Activated CD4-positive, alpha-beta memory T cell treated with anti-CD3 and anti-CD28 coated beads for 36 hours (primary cell): ENCODE measurements at regions not wholly inside any gene's neighbourhood (a gene's known extent, or its start where the extent isn't known, plus 50 kb on each side); places are given as distances from the start of the nearest gene placed in this dataset.

ENCODE experiments used
- CTCF ChIA-PET: fragments of 350-600 bp; sonication (Branson Sonifier 250); formaldehyde crosslinking; loops from one replicate; lab custom pipeline; 2021; ENCODE audit warnings: antibody characterized with exemption, inconsistent platforms; lab: Charles Lee
- POLR2A ChIA-PET: fragments of 350-600 bp; sonication (Branson Sonifier 250); formaldehyde crosslinking; loops from one replicate; lab custom pipeline; 2021; ENCODE audit warnings: antibody characterized with exemption; lab: Charles Lee
- DNase-seq: peaks from one replicate; pipeline ENCODE4 v3.0.0-alpha.2; 2020
- H3K27ac Mint-ChIP-seq: one replicate; pipeline ENCODE4 v1.8.0; 2021; ENCODE audit warnings: mixed read lengths
- H3K27me3 Mint-ChIP-seq: one replicate; pipeline ENCODE4 v1.8.0; 2021; ENCODE audit warnings: mixed read lengths
- H3K36me3 Mint-ChIP-seq: one replicate; pipeline ENCODE4 v1.8.0; 2021; ENCODE audit warnings: mixed read lengths
- H3K4me1 Mint-ChIP-seq: one replicate; pipeline ENCODE4 v1.8.0; 2021; ENCODE audit warnings: low read depth, mixed read lengths
- H3K4me3 Mint-ChIP-seq: one replicate; pipeline ENCODE4 v1.8.0; 2021; ENCODE audit warnings: mild to moderate bottlenecking, mixed read lengths
- H3K9me3 Mint-ChIP-seq: one replicate; pipeline ENCODE4 v1.8.0; 2021; ENCODE audit warnings: mixed read lengths
- intact Hi-C: fragments of 100-400 bp; cut with micrococcal nuclease; formaldehyde crosslinking; loops from one replicate; pipeline ENCODE4 v1.15.1; 2023

- CTCF ChIA-PET: interaction anchor here (1.0 kb wide), 1 partner anchor 151 kb away, joined by 5 read pairs; no protein-coding TSS in a partner anchor
- DNase-seq: no peak
- Mint-ChIP-seq H3K27ac (no peak overlapping the region), H3K4me3 (no peak overlapping the region), H3K36me3 (no peaks in the 10 kb centered on the region), H3K9me3 (no peaks in the 10 kb centered on the region), H3K27me3 (peaks cover 4% of the 10 kb centered on the region), H3K4me1 (no peaks in the 10 kb centered on the region)
- intact Hi-C loops: no loop called here
- POLR2A ChIA-PET: no interaction called here
Measured at GRCh38 chr5:66459728-66460127, 136.5 kb upstream of the MAST4 start.

- DNase-seq: no peak
- peaks cover 1% of the 10 kb centered on the region for H3K36me3 Mint-ChIP-seq
- peaks cover 2% of the 10 kb centered on the region for H3K27me3 Mint-ChIP-seq
- no peaks in the 10 kb centered on the region for H3K4me1 Mint-ChIP-seq
- peaks cover 10% of the 10 kb centered on the region for H3K9me3 Mint-ChIP-seq
- CTCF ChIA-PET: no interaction called here
- POLR2A ChIA-PET: no interaction called here
- H3K4me3 Mint-ChIP-seq: no peak overlapping the region
- intact Hi-C loops: no loop called here
- no peak overlapping the region for H3K27ac Mint-ChIP-seq
Measured at GRCh38 chr5:66467564-66467963, 128.6 kb upstream of the MAST4 start.

GRCh38 chr5:66469684-66470083 is 126.5 kb upstream of the MAST4 start:
- intact Hi-C loops: no loop called here
- no peak for DNase-seq
- ChIA-PET CTCF (interaction anchor here (1.3 kb wide), 1 partner anchor 163 kb away, joined by 3 read pairs; no protein-coding TSS in a partner anchor), POLR2A (interaction anchor here (0.6 kb wide), 1 partner anchor 240 kb away, joined by 3 read pairs; no protein-coding TSS in a partner anchor)
- Mint-ChIP-seq H3K9me3 (peaks cover 10% of the 10 kb centered on the region), H3K27me3 (no peaks in the 10 kb centered on the region), H3K27ac (no peak overlapping the region), H3K36me3 (peaks cover 1% of the 10 kb centered on the region), H3K4me1 (no peaks in the 10 kb centered on the region), H3K4me3 (no peak overlapping the region)

- ChIA-PET CTCF (interaction anchor here (1.2 kb wide), 1 partner anchor 298 kb away, joined by 4 read pairs; no protein-coding TSS in a partner anchor), POLR2A (no interaction called here)
- H3K9me3 Mint-ChIP-seq: peaks cover 10% of the 10 kb centered on the region
- no peak overlapping the region for H3K4me3 Mint-ChIP-seq
- H3K27ac Mint-ChIP-seq: no peak overlapping the region
- intact Hi-C loops: no loop called here
- no peaks in the 10 kb centered on the region for H3K27me3 Mint-ChIP-seq
- H3K4me1 Mint-ChIP-seq: no peaks in the 10 kb centered on the region
- DNase-seq: no peak
- peaks cover 1% of the 10 kb centered on the region for H3K36me3 Mint-ChIP-seq
Measured at GRCh38 chr5:66472010-66472409, 124.2 kb upstream of the MAST4 start.

- H3K27me3 Mint-ChIP-seq: no peaks in the 10 kb centered on the region
- DNase-seq: no peak
- intact Hi-C loops: no loop called here
- H3K9me3 Mint-ChIP-seq: peaks cover under 1% of the 10 kb centered on the region
- H3K27ac Mint-ChIP-seq: no peak overlapping the region
- no peaks in the 10 kb centered on the region for H3K36me3 Mint-ChIP-seq
- no peak overlapping the region for H3K4me3 Mint-ChIP-seq
- no peaks in the 10 kb centered on the region for H3K4me1 Mint-ChIP-seq
- CTCF ChIA-PET: no interaction called here
- POLR2A ChIA-PET: no interaction called here
Measured at GRCh38 chr5:66475731-66476130, 120.5 kb upstream of the MAST4 start.

- no peak for DNase-seq
- no peak overlapping the region for H3K27ac Mint-ChIP-seq
- POLR2A ChIA-PET: no interaction called here
- H3K36me3 Mint-ChIP-seq: no peaks in the 10 kb centered on the region
- CTCF ChIA-PET: no interaction called here
- no peaks in the 10 kb centered on the region for H3K4me1 Mint-ChIP-seq
- peaks cover 5% of the 10 kb centered on the region for H3K9me3 Mint-ChIP-seq
- H3K4me3 Mint-ChIP-seq: no peak overlapping the region
- no peaks in the 10 kb centered on the region for H3K27me3 Mint-ChIP-seq
- intact Hi-C loops: no loop called here
Measured at GRCh38 chr5:66477596-66477995, 118.6 kb upstream of the MAST4 start.

- CTCF ChIA-PET: no interaction called here
Measured at GRCh38 chr5:66494437-66494836, 101.8 kb upstream of the MAST4 start.

GRCh38 chr5:66498791-66499207 is 97.4 kb upstream of the MAST4 start:
- ChIA-PET POLR2A (no interaction called here), CTCF (interaction anchor here (1.6 to 2.6 kb wide), 2 partner anchors 189 to 192 kb away, joined by 4 to 21 read pairs; no protein-coding TSS in a partner anchor)
- no peaks in the 10 kb centered on the region for H3K36me3 Mint-ChIP-seq
- H3K4me3 Mint-ChIP-seq: no peak overlapping the region
- no peaks in the 10 kb centered on the region for H3K27me3 Mint-ChIP-seq
- peak; percentile 13 for DNase-seq
- intact Hi-C loops: loop anchor here (1.0 kb wide), 1 partner anchor 191 kb away; no protein-coding TSS in a partner anchor
- H3K9me3 Mint-ChIP-seq: no peaks in the 10 kb centered on the region
- H3K4me1 Mint-ChIP-seq: no peaks in the 10 kb centered on the region
- no peak overlapping the region for H3K27ac Mint-ChIP-seq

More at GRCh38 chr5:66494437-66494836, 101.8 kb upstream of the MAST4 start:
- H3K27me3 Mint-ChIP-seq: no peaks in the 10 kb centered on the region
- no peak overlapping the region for H3K4me3 Mint-ChIP-seq
- intact Hi-C loops: no loop called here
- H3K27ac Mint-ChIP-seq: no peak overlapping the region
- H3K4me1 Mint-ChIP-seq: no peaks in the 10 kb centered on the region
- no peaks in the 10 kb centered on the region for H3K36me3 Mint-ChIP-seq
- DNase-seq: peak; percentile 11
- POLR2A ChIA-PET: no interaction called here
- no peaks in the 10 kb centered on the region for H3K9me3 Mint-ChIP-seq

- H3K27me3 Mint-ChIP-seq: no peaks in the 10 kb centered on the region
- DNase-seq: no peak
- H3K4me1 Mint-ChIP-seq: no peaks in the 10 kb centered on the region
- intact Hi-C loops: no loop called here
- H3K27ac Mint-ChIP-seq: no peak overlapping the region
- POLR2A ChIA-PET: no interaction called here
- no peaks in the 10 kb centered on the region for H3K9me3 Mint-ChIP-seq
- H3K36me3 Mint-ChIP-seq: no peaks in the 10 kb centered on the region
- CTCF ChIA-PET: no interaction called here
- H3K4me3 Mint-ChIP-seq: no peak overlapping the region
Measured at GRCh38 chr5:66503203-66503789, 92.9 kb upstream of the MAST4 start.

GRCh38 chr5:66507106-66507505 is 89.1 kb upstream of the MAST4 start:
- CTCF ChIA-PET: interaction anchor here (0.9 kb wide), 1 partner anchor 201 kb away, joined by 4 read pairs; no protein-coding TSS in a partner anchor
- no peak for DNase-seq
- H3K27ac Mint-ChIP-seq: no peak overlapping the region
- H3K4me3 Mint-ChIP-seq: no peak overlapping the region
- intact Hi-C loops: no loop called here
- H3K36me3 Mint-ChIP-seq: no peaks in the 10 kb centered on the region
- H3K9me3 Mint-ChIP-seq: no peaks in the 10 kb centered on the region
- POLR2A ChIA-PET: no interaction called here
- no peaks in the 10 kb centered on the region for H3K27me3 Mint-ChIP-seq
- H3K4me1 Mint-ChIP-seq: no peaks in the 10 kb centered on the region

- no peak overlapping the region for H3K27ac Mint-ChIP-seq
- H3K36me3 Mint-ChIP-seq: no peaks in the 10 kb centered on the region
- ChIA-PET CTCF (no interaction called here), POLR2A (no interaction called here)
- no peaks in the 10 kb centered on the region for H3K4me1 Mint-ChIP-seq
- no peaks in the 10 kb centered on the region for H3K9me3 Mint-ChIP-seq
- H3K4me3 Mint-ChIP-seq: no peak overlapping the region
- intact Hi-C loops: no loop called here
- DNase-seq: no peak
- H3K27me3 Mint-ChIP-seq: no peaks in the 10 kb centered on the region
Measured at GRCh38 chr5:66511491-66511890, 84.7 kb upstream of the MAST4 start.

- Mint-ChIP-seq H3K9me3 (no peaks in the 10 kb centered on the region), H3K27ac (no peak overlapping the region), H3K27me3 (no peaks in the 10 kb centered on the region), H3K4me3 (no peak overlapping the region), H3K4me1 (no peaks in the 10 kb centered on the region), H3K36me3 (no peaks in the 10 kb centered on the region)
- intact Hi-C loops: no loop called here
- ChIA-PET POLR2A (no interaction called here), CTCF (no interaction called here)
- DNase-seq: no peak
Measured at GRCh38 chr5:66513130-66513529, 83.1 kb upstream of the MAST4 start.

- Mint-ChIP-seq H3K27me3 (no peaks in the 10 kb centered on the region), H3K27ac (no peak overlapping the region), H3K9me3 (no peaks in the 10 kb centered on the region), H3K4me3 (no peak overlapping the region), H3K4me1 (no peaks in the 10 kb centered on the region), H3K36me3 (no peaks in the 10 kb centered on the region)
- POLR2A ChIA-PET: no interaction called here
- CTCF ChIA-PET: interaction anchor here (0.6 kb wide), 1 partner anchor 122 kb away, joined by 3 read pairs; no protein-coding TSS in a partner anchor
- DNase-seq: no peak
- intact Hi-C loops: no loop called here
Measured at GRCh38 chr5:66515209-66515608, 81.0 kb upstream of the MAST4 start.
